CD4-positive, alpha-beta T cell treated with Interleukin-6 for 4 hours (primary cell): ENCODE measurements at regions not wholly inside any gene's neighbourhood (a gene's known extent, or its start where the extent isn't known, plus 50 kb on each side); places are given as distances from the start of the nearest gene placed in this dataset.

Experiments used
- DNase-seq: peaks from one replicate; pipeline ENCODE4 v3.0.0-alpha.2; 2020; ENCODE audit warnings: mixed read lengths

DNA sequence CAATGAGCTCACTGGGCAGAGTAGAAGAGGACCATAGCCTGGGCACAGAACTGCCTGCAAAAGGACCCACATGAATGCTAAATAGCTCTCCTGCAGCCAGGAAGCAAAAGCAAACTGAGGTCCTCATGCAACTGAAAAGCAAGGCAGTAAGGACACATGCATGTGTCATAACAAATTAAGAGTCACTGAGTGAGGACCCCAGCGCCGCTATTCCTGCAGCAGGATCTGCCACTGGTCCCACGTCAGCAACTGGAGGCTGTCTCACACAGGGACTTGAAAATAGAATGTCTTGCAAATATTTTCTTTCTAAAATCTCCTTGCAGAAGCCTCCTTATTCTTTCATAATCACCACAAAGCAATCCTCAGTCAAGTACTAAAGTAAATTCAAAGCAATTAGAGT is 559.6 kb upstream of the DAB1 start:
- no peak for DNase-seq

DNA sequence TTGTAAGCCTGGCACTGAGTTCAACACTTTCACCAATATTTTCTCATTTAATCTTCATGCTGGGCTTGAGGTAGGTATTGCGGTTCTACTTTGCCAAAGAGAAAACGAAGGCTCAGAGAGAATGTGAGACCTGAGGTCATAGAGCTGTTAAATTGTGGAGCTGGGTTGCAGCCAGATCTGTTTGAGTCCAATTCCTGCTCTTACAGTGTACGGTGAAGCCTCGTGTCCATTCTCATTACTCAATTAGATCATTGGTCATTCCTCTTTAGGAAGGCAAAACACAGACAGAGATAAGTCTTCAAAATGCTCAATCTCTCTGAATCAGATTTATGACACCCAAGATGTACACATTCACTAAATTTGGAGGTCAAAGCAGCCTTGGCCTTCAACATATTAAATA is 559.0 kb upstream of the DAB1 start:
- no peak for DNase-seq

DNA sequence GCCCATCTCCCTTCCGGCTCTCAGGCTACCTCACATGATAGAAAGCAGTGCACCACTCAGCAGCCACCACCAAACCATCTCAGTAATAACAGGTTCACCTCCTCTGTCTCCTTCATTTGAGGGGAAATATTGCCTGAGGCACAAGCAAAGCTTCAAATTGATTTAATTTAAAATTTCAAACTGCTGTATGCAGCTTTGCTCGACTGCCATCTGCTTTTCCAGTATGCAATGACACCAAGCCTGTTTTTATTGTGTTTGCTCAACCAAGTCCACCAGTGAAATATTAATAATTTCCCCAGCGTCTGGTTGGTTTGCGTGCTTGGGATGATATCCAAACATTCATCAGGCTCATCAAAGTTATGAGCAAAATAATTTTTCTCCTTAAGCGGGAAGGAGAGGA is 552.4 kb upstream of the DAB1 start:
- no peak for DNase-seq

DNA sequence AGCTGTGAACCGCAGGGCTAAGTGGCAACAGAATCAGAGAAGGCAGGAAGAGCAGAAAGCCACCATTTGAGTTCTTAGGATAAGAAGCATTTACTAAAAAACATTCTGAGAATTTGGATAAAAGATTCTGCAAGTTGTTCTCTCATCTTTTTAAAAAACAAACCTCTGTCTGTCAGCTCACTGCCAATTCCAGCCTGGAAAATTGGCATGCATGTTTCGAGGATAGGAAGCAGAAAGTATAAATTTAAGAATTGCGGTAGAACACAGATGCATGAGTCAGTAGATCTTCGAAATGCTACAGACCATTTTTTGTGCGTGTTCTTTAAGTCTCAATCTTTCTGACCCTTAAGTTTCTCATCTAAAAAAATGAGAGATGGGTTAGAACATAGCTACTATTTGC is 544.5 kb upstream of the DAB1 start:
- DNase-seq, result no peak

DNA sequence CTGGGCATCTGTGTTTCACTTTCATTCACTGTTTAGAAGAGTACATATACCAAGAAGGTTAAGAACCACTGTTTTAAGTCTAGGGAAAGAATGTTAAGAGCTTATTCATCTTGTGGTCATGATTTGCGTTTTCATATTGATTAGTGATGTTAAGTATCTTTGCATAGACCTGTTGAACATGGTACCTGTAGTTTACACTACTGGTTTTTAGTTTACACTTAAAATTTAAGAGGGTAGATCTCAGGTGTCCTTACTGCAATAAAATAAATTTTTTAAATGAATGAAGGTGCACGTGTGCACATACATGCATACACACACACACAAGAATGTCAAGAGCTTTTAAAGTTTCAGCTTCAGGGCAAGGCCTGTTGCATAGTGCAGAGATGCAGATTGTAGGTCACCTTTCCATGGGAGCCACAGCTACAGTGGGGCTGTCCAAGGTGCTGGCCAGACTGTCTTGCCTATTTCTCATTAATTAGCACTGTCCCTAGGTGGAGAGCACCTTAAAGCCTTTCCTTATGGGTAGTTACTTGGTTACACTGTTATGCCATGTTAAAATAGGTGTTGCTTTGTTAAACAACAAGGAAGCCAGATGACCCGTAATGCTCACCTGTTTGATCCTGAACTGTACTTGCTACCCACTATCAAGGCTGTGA is 543.0 kb upstream of the DAB1 start:
- no peak for DNase-seq

DNA sequence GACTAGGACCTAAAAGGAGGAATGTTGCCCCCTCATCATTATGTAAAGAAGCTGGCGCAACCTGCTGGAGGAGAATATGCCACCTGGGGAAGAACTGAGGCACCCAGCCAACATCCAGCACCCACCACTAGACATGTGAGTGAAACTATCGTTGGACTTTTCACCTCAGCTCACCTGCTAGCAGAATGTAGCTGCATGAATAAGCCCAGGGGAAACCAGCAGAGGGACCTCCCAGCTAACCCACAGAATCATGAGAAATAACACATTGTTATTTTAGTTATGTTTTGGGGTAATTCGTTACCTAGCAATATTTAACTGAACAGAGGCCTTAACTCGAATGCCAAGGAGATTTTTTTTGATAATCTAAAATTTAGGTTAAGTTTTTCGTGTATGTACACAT is 542.5 kb upstream of the DAB1 start:
- no peak for DNase-seq

DNA sequence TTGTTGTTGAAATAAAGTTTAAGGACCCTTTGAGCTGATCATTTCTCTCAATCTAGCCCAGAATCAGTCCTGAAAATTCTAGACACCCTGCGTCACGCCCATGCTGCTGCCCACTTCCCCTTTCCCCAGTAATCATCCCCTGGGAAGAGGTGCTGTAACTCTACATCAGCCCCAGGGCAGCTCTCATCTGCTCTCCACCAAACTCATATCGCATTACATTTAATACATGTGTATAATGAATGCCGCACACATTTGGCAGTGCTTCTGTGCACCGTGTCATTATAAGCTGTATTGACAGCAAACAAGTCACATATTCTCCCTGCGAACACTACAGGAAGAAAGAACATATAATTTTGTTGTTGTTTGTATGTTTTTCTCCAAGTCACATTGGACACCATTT is 539.7 kb upstream of the DAB1 start:
- DNase-seq, result no peak

DNA sequence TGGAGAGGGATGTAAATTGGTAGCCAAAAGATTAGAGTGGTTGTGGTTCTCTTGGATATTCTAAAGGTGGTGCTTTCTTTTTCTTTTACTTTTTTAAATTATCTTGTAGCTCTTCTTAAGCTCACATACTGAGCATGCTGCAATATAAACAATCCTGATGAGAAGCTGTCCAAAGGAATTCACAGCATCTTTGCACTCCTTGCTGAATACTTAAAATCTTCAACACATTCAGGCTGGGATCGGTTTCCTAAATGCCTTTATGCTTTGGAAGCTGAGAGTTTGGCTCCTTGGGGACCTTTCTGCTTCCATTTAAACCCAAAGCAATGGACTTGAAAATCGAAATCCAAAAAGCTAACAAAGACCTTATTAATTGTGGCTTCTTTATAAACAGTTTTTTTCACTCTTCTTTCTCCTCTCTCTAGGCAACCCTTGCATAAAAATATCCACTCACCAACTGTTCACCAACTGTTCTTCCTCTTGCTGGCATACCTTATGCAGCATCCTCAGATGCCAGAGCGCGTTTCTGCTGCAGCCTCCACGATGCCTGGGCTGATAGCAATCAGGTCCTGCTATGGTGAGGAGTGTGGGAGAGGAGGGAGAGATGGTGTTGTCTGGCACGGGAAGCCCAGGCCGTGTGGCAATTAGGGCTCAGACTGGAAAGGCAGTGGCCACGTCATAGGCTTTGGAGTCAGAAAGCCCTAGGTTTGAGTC is 535.8 kb upstream of the DAB1 start:
- DNase-seq, result no peak

DNA sequence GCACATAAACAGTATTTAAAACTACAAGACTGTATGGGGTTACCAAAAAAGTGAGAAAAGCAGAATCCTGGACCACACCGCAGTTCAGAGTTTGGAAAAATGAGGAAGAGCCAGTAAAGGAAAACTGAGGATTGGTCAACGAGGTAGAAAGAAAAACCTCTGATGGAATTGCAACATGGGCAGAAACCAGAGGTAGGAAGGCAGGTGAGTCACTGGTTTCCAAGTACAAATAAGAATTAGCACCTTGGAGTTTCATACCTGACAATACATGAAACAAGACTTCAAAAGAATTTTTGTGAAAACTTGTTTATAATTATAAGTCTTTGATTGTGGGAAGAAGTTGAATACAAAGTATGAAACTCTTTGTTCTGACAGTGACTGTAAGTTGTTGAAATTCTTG is 533.7 kb upstream of the DAB1 start:
- no peak for DNase-seq

DNA sequence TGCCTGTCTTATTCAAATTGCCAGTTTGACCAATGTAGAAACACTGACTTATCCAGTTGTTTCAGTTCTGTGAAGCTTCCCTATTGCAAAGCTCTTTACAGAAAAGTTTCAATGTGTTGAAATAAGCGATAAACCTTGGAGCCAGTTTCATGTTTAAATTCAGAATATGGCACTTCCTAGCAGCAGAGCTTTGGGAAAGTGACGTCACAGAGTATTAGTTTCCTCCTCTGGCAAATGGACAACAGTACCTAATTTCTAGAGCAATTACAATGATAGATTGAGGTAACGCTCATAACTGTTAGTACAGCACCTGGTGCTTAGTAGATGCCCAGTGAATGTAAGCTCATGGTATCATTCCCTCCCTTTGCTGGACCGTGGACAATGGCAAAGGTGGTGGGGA is 527.5 kb upstream of the DAB1 start:
- no peak for DNase-seq

DNA sequence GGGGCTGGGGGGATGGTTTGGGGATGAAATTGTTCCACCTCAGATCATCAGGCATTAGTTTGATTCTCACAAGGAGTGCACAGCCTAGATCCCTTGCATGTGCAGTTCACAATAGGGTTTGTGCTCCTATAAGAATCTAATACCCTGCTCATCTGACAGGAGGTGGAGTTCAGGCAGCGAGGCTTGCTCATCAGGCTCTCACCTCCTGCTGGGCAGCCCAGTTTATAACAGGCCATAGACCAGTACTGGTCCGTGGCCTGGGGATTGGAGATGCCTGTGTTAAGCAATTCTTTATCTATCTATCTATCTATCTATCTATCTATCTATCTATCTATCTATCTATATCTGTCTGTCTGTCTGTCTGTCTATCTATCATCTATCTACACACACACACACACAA is 525.3 kb upstream of the DAB1 start:
- no peak for DNase-seq

DNA sequence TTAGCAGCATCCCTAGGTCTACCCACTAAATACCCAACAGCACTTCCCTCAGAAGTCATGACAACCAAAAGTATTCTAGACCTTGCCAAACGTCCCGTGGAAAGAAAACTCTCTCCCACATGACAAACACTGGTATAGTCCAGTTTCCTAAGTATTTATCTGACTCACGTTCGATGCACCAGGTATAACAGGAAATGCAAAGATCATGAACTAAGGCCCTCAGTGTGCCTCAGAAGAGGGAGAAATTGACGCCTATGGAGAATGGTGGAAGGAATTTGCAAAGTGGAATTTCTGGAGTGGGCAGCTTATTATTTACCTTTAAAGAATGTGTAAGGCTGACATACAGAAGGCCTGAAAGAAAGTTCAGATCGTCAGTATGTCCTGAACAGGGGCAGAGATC is 523.6 kb upstream of the DAB1 start:
- DNase-seq, result no peak

DNA sequence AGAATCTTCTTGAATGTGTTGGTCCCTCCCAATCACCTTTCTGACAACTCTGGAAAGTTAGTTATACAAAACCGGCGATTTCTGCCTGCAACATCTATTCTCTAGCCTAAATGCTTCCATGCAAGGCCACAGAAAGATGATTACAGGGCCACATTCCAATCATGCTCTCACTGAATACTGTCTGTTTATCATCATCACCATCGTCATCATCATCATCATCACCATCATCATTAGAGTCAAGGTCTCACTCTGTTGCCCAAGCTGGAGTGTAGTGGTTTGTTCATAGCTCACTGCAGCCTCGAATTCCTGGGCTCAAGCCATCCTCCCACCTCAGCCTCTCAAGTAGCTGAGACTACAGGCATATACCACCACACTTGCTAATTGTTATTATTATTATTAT is 521.2 kb upstream of the DAB1 start:
- DNase-seq, result no peak

DNA sequence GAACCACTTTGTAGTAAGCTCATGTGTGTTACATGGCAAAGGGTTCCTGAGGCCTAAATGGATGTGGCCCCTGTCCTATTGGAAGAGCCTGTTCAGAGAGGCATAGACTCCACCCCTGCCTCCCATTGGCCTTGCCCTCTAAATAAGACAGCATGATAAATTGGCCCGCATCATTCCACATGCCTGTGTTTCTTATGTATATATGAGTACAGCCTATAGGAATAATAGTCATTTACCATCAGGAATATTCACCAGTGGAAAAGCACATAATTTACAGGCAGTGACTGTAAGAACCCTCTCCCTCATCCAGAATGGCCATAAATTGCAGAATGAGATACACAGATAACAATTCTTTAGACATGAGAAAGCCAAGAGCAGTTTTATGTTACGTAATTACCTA is 519.5 kb upstream of the DAB1 start:
- DNase-seq, result no peak

DNA sequence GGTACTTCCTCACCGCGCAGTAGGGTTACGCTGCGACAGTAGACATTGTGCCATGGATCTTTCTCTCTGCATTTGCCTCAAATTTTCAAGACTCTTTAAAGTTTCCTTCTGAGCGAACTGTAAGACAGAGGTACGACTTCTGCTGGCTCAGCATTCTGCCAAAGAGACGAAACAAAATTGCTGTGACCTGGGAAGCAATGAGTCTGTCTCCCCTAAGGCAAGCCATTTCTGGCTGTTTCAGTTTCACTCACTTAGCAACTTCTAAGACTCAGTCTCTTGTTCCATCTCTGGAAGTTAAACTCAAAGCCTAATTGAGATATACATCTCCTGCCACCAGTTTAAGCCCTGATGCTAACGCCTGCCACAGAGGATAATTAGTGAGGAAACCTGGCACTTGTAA is 510.9 kb upstream of the DAB1 start:
- DNase-seq, result no peak

DNA sequence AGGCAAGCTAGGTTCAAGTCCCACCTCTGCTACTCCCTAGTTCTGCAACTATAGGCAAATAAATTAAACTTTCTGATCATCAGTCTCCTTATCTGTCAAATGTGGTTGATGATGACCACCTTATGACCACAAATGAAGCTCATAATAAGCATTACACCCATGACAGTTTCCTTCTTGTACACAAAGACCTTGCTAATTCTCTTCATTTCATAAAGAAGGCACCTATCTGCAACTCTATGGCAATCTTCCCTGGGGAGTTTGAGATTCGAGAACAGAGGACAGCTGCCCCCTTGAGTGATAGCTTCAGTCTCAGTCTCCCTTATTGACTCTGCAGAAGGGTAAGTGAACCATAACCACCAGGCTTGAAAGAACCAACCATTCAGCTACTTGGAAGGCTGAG is 503.1 kb upstream of the DAB1 start:
- DNase-seq, result no peak

DNA sequence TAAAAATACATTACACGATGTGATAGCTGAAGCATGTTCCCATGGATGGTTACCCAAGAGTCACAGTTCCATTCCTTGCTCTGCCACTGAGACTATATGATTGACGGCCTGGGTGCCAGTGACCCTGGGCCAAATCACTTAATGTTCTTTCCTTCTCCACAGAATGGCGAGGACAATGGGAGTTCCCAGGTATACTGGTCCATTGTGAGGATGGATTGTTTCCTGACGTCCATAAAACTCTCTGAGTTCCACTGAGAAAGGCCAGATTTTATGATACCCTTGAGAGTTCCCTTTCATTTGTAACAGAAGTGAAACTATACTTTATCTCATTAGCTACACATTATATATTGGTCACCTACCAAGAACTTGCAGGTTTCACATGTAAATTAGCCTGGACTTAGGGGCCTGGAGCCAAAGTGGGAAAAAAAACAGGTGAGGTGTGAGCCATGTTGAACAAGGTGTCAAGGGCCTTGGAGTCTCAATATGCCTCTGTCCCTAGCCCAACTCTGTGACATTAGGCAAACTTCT is 502.2 kb upstream of the DAB1 start:
- DNase-seq, result no peak

DNA sequence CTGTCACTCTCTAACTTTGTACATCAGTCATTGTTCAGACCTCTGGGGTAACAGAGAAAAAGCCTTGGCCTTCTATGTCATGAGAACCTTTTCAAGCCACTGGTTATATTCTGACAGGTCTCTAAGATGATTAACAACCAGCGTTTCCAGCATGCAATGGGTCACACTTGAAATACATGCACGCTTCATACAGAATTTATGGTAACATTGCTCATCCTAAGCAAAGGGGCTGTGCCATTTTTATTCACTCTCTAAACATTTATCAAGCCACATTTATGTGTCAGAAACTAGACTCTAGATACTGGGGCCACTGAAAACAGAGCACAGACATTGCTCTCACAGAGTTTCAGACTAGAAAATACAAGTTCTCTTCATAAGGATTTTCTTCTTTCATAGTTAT is 501.4 kb upstream of the DAB1 start:
- DNase-seq, result no peak

DNA sequence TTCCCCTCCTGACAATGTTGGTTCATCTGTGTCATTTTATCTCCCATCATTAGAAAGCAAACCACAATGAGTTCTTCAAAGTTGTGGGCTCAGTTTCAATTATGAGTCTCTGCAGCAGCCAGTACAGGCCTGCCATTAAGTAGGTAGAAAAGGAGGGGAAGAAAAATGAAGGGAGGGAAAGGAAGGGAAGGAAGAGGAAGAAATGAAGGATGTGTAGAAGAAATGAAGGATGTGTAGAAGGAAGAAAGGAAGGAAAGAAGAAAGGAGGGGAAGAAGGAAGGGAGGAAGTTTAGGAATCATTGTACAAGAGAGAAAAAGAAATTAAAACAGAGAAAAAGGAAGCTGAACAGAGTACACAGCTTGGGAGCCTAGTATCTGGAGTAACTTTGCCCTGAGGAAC is 498.3 kb upstream of the DAB1 start:
- DNase-seq, result no peak

DNA sequence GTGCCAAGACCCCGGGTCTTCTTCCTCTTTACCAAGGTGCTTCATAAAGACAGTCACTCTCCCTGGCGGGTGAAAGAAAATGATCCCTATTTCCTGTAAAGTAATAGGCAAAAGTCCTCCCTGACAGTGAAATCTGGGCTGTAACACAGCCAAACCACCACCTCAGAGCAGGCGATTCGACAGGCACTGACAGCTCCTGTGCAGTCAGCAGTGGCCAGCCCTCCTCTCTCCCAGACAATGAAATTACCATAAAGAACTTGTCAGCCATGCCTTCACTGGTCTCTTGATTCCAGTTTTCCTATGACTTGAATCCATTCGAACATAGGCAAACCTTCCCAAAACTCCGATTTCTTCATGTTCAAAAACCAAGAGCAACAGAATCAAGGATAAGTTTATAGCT is 492.2 kb upstream of the DAB1 start:
- no peak for DNase-seq

DNA sequence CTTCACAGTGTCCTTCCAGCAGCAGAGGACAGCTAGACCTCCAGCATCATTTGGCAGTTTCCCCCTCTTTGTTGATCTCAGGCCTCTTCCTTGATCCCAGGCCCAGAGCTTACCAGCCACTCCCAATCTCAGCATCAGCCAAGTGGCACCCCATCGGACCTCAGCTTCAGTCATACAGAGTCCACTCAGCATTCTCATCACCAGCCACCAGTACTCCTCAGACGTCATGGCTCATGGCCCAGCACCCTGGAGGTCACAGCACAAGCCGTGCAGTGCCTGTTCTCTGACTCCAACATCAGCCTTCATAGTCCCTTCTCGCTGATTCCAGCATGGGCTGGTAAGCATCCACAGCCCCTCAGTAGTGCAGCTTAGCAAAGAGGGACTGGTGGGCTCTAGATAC is 487.6 kb upstream of the DAB1 start:
- DNase-seq, result no peak

DNA sequence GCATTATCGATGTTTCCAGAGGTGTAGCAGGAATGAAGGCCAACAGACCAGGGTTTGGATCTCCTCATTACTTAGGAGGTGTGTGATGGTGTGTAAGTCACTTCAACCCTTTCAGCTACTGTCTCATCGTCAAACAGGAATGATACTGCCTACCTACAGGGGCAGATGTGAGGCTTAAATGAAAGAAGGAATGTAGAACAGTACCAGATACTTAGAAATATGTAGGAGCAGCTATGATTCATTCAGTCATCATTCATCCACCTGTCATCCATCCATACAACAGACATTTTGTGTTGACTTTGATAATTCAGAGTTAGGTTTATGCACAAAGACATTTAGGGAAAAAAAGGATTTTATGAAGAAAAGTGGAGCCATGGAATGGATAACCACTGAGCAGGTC is 486.9 kb upstream of the DAB1 start:
- DNase-seq, result no peak

DNA sequence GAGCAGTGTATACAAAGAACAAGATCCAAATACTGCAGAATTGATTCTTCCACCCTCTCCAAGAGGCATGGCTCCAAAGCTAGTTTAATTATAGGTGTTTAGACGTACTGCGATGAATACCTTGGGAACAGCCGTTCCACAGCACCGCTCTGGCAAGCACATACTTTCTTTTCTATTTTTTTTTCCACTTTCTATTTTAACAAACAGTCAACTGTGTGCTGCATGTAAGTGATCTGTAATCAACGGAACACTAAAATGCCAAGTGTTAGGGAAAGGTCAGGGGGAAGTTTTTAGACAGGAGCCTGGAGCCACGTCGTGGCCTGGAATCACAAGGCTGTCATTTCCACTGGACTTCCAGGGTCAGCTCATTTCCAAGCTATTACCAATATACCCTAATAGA is 486.4 kb upstream of the DAB1 start:
- no peak for DNase-seq

DNA sequence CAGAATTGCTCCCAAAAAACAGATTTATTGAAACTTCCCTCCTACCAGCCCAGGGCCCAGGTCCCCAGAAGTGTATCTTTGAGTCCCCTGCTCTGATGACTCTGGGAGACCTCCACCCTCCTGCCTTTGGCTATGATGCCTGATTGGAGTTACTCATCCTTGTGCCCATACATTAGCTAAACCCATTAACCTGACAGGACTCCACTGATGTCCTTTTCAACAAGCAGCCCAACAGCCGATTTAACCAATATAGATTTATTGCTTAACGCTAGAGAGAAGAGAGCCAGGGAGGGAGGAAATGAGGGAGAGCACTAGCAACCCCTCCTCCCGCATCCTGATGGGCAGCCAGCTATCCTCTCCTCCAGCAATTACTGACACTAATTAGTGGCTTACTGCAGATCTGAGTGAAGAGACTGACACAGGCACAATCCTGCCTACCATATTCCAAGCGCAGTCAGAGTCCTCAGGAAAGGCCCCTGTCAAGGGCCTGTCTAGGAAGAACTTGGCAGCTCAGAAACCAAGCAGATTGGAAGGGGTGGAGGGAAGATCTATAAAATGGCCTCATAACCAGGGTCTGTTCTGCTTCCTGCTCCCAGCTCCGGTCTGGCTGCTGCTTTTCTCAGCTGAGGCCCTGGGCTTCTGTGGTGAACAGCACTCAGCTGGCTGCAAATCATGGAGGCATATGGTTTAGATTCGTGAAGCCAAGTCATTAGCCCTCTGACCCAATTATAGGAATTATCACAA is 484.5 kb upstream of the DAB1 start:
- DNase-seq, result no peak
